ENCODE measurements at regions not wholly inside any gene's neighbourhood (a gene's known extent, or its start where the extent isn't known, plus 50 kb on each side); places are given as distances from the start of the nearest gene placed in this dataset.

DNA sequence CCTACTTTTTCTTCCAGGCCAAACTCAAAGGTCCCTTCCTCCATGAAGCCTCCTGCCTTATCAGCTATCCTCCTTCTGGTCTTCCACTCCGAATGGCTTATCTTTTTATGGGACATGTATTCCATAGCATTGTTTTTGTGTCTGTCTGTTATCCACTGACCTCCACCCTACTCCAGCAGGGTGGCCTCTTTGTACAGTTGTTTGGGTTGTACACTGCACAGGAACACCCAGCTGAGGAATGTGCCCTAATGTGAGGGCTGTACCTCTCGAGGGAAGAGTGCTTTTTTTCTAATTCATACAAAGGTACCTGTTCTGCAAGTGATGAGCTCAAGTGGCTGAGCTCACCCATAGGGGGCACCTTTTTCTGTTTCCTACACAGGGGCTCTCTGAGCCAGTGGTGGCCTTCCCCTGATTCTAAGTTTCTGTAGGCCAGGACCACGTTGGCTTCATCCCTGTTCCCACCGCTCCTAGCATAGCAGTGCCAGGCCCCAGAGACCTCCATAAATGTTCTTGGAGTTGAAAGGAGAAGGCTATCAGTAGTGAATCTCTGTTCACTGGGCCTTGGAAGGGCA, 108.2 kb downstream of the FOXD2 start:
- FAIRE-seq (no peak), DNase-seq (ENCODE audit: insufficient read length) (no peak)
- no peak for TF ChIP-seq POLR2AphosphoS5 (IDR thresholded peaks at IDR 0.05; ENCODE audit: low read depth, low read length)

DNA sequence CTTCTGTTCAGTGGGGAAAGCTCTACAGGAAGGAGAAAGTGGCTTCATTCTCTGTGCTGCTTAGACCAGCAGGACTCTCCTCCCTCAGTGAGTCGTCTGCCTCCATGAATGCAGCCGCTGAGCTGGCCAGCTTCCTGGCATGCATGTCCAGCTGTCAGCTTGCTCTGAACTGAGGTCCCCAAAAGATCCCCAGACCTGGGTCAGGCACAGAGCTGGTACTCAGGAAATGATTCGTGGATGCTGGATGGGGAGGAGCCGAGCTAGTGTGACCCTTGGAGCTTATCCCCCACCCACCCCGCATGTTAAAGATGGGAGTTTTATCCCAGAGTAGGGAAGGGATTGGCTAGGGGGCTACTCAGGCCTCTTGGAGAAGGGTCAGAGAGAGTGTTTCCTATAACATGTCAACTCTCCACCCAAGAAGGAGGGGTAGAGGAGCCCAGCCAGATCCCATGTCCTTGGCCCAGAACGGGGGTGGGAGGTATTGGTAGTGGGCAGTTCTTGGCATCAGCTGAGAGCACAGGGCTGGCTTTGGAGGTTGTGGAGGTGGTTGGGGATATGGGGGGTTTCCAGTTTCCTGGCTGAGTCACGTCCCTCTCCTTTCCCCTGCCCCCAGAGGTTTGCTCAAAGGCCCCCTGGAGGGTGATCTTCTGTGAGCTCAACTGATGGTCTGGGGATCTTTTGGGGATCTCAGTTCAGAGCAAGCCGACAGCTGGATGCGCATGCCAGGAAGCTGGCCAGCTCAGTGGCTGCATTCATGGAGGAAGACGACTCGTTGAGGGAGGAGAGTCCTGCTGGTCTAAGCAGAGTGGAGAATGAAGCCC, 110.1 kb downstream of the FOXD2 start:
- DNase-seq (ENCODE audit: insufficient read length) = no peak
- FAIRE-seq = no peak
- TF ChIP-seq POLR2AphosphoS5 (IDR thresholded peaks at IDR 0.05; ENCODE audit: low read depth, low read length) (no peak), TAF1 (IDR thresholded peaks at IDR 0.05; ENCODE audit: borderline replicate concordance, low read depth, low read length) (no peak), POLR2A (IDR thresholded peaks at IDR 0.05; ENCODE audit: low read depth, low read length) (no peak)

DNA sequence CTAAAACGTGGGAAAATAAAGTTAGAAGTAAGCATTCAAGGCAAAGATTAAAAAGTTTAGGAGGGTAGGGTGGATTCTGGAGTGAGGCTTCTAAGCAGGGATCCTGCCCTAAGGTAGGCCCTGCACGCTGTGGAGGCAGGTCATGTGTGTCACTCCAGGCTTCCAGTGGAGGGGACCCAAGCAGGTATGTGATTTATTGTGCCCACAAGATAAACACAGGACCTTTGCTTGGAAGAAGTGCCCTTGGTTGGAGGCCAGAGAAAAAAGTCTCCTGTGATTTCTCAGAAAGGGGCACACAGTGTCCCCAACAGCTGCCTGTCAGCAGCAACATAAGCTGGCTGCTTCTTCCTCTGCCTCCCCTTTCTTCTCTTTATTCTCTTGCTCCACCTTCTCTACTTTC, 110.8 kb downstream of the FOXD2 start:
- no peak for DNase-seq (ENCODE audit: insufficient read length)
- no peak for TF ChIP-seq POLR2AphosphoS5 (IDR thresholded peaks at IDR 0.05; ENCODE audit: low read depth, low read length)
- TF ChIP-seq POLR2A (IDR thresholded peaks at IDR 0.05; ENCODE audit: low read depth, low read length) = no peak
- TF ChIP-seq TAF1 (IDR thresholded peaks at IDR 0.05; ENCODE audit: borderline replicate concordance, low read depth, low read length) = no peak
- no peak for FAIRE-seq

DNA sequence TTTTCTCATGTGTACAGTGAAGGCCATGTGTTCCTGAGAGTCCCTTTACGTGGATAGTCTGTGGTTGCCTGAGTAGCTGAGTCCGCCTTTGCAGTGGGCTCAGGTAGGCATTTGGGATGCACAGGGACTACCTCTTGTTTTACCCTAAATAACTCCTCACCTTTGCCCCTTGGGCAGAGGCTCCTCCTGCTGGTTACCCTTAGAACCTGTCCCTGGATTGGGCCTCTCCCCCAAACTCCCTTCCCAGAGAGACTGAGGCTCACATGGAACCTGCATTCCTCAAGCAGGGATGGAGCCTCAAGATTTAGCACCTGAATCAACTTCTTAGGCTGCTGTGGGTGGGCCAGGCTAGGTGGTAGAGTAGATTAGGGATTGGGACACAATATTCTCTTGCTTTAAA, 111.7 kb downstream of the FOXD2 start:
- TF ChIP-seq TAF1 (IDR thresholded peaks at IDR 0.05; ENCODE audit: borderline replicate concordance, low read depth, low read length) (no peak), POLR2A (IDR thresholded peaks at IDR 0.05; ENCODE audit: low read depth, low read length) (no peak), POLR2AphosphoS5 (IDR thresholded peaks at IDR 0.05; ENCODE audit: low read depth, low read length) (no peak)
- FAIRE-seq (no peak), DNase-seq (ENCODE audit: insufficient read length) (no peak)

DNA sequence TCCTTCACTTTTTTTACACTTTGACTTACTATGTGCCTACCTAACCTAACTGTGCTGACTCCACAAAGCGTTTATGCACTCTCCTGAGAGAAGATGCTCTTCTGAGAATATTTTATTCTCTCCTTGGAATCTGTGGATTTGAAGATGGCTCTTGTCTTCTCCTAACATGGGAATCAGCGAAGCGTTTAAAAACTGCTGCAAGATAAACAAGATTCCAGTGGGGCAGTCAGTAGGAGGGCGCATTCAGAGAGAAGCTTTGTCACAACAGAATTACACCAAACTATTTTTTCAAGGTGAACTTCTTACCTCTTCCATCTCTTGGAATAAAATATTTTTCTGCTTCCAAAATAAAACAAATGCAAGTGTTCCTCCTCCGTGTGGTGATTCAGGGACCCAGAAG, 113.1 kb downstream of the FOXD2 start:
- FAIRE-seq (no peak), DNase-seq (ENCODE audit: insufficient read length) (no peak)

DNA sequence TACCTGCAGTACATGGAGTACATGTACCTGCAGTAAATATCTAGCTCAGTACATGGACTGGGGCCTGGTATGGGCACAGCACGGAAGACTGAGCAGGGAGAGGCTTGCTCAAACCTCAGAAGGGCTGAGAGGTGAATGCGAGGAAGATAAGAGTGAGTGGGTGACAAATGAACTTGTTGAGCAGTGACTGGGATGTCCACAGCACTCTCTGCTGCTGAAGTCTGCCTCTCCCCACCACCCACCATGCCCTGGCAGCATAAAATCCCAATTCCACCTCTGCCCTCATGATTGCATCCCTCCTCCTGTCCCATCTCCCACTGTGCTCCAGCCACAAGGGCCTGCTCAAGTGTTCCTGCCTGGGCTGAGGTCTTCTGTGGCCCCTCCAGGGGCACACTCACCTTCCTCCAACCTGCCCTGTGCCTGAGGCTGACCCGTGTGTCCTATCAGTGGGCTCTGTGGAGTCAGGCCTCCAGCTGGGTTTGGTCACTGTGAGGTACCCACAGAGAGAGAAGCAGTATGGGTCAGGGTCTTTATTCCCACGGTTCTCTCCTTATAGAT, 114.2 kb downstream of the FOXD2 start:
- FAIRE-seq (no peak), DNase-seq (ENCODE audit: insufficient read length) (no peak)

More for the DNA sequence above, 113.1 kb downstream of the FOXD2 start:
- TF ChIP-seq TAF1 (IDR thresholded peaks at IDR 0.05; ENCODE audit: borderline replicate concordance, low read depth, low read length) = no peak
- no peak for TF ChIP-seq POLR2A (IDR thresholded peaks at IDR 0.05; ENCODE audit: low read depth, low read length)
- TF ChIP-seq POLR2AphosphoS5 (IDR thresholded peaks at IDR 0.05; ENCODE audit: low read depth, low read length) = no peak

DNA sequence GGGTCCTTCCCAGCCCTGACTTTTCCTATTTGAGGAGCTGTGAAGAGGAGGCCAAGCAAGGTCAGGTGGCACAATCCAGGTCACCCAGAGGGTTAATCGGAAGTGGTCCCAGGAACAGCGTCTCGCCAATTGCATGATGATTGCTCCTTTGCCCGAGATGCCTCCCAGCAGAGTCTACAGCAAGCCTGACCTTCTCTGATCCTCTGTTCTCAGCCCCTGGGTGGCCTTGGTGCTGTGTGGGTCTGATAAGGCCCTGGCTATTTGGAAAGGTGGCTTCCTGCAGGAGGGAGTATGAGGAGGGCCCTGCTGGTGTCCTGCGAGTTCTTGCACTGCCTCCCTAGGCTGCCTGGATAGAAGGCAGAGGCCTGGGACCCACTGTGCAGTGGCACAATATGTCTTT, 116.2 kb downstream of the FOXD2 start:
- no peak for FAIRE-seq
- DNase-seq (ENCODE audit: insufficient read length) = no peak
- TF ChIP-seq TAF1 (IDR thresholded peaks at IDR 0.05; ENCODE audit: borderline replicate concordance, low read depth, low read length) (no peak), POLR2AphosphoS5 (IDR thresholded peaks at IDR 0.05; ENCODE audit: low read depth, low read length) (no peak), POLR2A (IDR thresholded peaks at IDR 0.05; ENCODE audit: low read depth, low read length) (no peak)

More for the DNA sequence above, 114.2 kb downstream of the FOXD2 start:
- TF ChIP-seq POLR2A (IDR thresholded peaks at IDR 0.05; ENCODE audit: low read depth, low read length) (no peak), POLR2AphosphoS5 (IDR thresholded peaks at IDR 0.05; ENCODE audit: low read depth, low read length) (no peak), TAF1 (IDR thresholded peaks at IDR 0.05; ENCODE audit: borderline replicate concordance, low read depth, low read length) (no peak)

DNA sequence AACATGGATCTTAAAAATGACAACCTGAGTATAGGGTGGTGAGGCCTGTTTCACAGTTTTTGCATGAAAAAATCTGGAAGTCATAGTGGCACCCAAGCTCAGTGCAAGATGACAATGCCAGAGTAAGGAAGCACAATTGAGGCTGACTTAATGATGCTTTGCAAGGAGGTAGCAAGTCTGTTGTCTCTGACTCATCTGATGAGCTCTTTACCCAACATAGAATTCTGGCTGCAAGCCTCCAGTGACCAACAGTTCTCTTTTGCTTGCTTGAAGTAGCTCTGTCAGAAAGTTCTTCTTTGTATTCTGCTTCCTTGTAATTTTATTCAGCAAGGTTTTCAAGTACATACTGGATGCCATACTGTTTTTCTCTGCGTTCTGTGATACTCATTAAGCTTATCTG, 117.1 kb downstream of the FOXD2 start:
- FAIRE-seq = no peak
- DNase-seq (ENCODE audit: insufficient read length) = no peak
- TF ChIP-seq TAF1 (IDR thresholded peaks at IDR 0.05; ENCODE audit: borderline replicate concordance, low read depth, low read length) (no peak), POLR2A (IDR thresholded peaks at IDR 0.05; ENCODE audit: low read depth, low read length) (no peak), POLR2AphosphoS5 (IDR thresholded peaks at IDR 0.05; ENCODE audit: low read depth, low read length) (no peak)

DNA sequence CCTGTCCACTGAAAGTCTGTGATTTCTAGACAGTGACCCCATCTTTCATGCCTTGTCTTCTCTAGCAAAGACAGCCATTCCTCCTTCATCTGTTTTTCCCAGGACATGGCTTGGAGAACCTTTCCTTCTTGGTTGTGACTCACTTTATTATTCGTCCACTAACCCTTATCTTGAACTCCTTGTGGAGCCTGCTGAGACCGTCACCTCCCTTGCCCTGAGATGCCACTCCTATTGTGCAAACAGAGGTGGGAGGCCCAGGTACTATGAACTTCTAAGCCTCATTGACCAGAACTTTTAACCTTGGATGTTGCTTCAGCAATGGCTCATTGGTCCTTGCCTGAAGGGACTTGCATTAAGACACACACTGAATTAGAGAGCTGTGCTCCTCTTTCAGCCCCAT, 117.5 kb downstream of the FOXD2 start:
- no peak for TF ChIP-seq TAF1 (IDR thresholded peaks at IDR 0.05; ENCODE audit: borderline replicate concordance, low read depth, low read length)
- no peak for TF ChIP-seq POLR2AphosphoS5 (IDR thresholded peaks at IDR 0.05; ENCODE audit: low read depth, low read length)
- no peak for TF ChIP-seq POLR2A (IDR thresholded peaks at IDR 0.05; ENCODE audit: low read depth, low read length)
- DNase-seq (ENCODE audit: insufficient read length) (no peak), FAIRE-seq (no peak)

DNA sequence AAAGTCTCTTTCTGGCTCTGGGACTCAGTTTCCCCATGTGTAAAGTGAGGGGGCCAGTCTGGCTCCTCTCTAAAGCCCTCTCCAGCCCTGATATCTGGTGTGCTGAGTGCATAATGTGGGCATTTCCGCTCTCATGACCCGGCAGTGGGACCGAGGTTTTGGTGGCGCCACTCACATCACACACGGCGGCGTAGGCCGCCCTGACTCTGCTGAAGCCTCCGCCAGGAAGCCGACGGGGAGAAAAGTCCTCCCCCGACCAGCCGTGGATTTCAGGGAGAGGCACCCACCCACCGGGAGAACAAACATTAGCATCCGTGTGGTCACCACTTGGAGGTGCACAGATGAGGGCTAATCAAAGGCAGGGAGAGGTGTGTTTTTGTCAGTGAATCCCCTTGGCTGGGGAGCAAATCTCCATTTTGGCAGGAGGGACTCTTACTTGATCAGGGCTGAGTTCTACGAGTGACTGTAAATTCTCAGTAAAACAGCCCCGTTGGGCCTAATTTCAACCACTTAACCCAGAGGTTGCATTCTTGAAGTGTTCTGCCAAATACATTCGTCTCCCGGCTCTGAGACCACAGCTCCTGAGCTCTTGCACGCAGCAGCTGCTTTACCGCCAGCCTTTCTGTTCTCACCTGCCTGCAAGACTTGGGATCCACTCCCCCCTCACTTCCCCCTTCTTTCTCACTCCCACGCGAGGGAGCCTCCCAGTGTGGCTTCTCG, 118.2 kb downstream of the FOXD2 start:
- no peak for DNase-seq (ENCODE audit: insufficient read length)
- no peak for TF ChIP-seq POLR2AphosphoS5 (IDR thresholded peaks at IDR 0.05; ENCODE audit: low read depth, low read length)
- no peak for TF ChIP-seq TAF1 (IDR thresholded peaks at IDR 0.05; ENCODE audit: borderline replicate concordance, low read depth, low read length)
- no peak for TF ChIP-seq POLR2A (IDR thresholded peaks at IDR 0.05; ENCODE audit: low read depth, low read length)
- FAIRE-seq = no peak

DNA sequence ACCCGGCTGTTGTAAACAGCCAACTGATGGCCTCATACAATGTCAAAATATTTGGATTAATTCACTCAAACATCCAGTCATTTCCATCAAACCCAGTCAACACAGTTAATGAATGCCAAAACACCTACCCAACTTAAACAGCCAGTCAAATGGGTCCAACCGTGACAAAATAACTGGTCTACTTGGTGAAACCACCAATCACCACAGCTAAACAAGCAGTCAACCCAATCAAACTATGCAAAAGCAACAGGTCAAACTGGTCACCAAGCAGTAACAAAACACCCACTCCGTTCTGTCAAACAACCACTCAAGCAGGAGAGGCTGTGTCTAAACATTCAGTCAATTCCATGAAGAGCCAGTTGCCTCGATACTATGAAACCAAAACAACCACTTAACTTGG, 119.2 kb downstream of the FOXD2 start:
- no peak for DNase-seq (ENCODE audit: insufficient read length)
- TF ChIP-seq TAF1 (IDR thresholded peaks at IDR 0.05; ENCODE audit: borderline replicate concordance, low read depth, low read length) (no peak), POLR2A (IDR thresholded peaks at IDR 0.05; ENCODE audit: low read depth, low read length) (no peak), POLR2AphosphoS5 (IDR thresholded peaks at IDR 0.05; ENCODE audit: low read depth, low read length) (no peak)

More for the DNA sequence above, 119.2 kb downstream of the FOXD2 start:
- FAIRE-seq = no peak
